Large intestine (tissue), 3 donors: ENCODE measurements at regions not wholly inside any gene's neighbourhood (a gene's known extent, or its start where the extent isn't known, plus 50 kb on each side); places are given as distances from the start of the nearest gene placed in this dataset.
A peak's percentile ranks its signal among the peaks of the same experiment; 100 is the strongest.
"Not testable (repeated sequence)": the region's sequence is repeated elsewhere in the genome, so short reads cannot be mapped to it uniquely, and the experiment has no call there.

Experiments
- DNase-seq, 2 donors: peaks; one replicate each; pipeline versions ENCODE4 v3.0.0 to v3.0.0-alpha.2; 2013
- H3K27ac ChIP-seq: one replicate; pipeline ENCODE4 v1.5.1; 2013; ENCODE audit warnings: low read length
- H3K27me3 ChIP-seq: 2 replicates; pipeline ENCODE4 v1.6.1; 2013; ENCODE audit warnings: low read length; ENCODE audit not compliant: control insufficient read depth, insufficient read depth
- H3K36me3 ChIP-seq: 2 replicates; pipeline ENCODE4 v1.6.1; 2013; ENCODE audit warnings: low read length; ENCODE audit not compliant: control insufficient read depth, insufficient read depth
- H3K4me1 ChIP-seq: one replicate; pipeline ENCODE4 v1.6.1; 2013; ENCODE audit warnings: low read length; ENCODE audit not compliant: control insufficient read depth, insufficient read depth
- H3K4me3 ChIP-seq: one replicate; pipeline ENCODE4 v1.5.1; 2013; ENCODE audit warnings: low read length
- H3K9me3 ChIP-seq: one replicate; pipeline ENCODE4 v1.6.1; 2013; ENCODE audit warnings: mild to moderate bottlenecking, low read depth, low read length, moderate library complexity; ENCODE audit not compliant: control insufficient read depth
- WGBS: methylation state at CpG from one replicate; pipeline ENCODE4 v1.1.5; 2013; ENCODE audit warnings: low lambda C conversion rate; ENCODE audit not compliant: insufficient coverage; 5-methylcytosine and 5-hydroxymethylcytosine counted together

- no peaks in the 10 kb centered on the region for H3K9me3 ChIP-seq
- no peak for DNase-seq
- H3K27me3 ChIP-seq = no peaks in the 10 kb centered on the region
- H3K4me1 ChIP-seq = no peaks in the 10 kb centered on the region
- no peak overlapping the region for H3K4me3 ChIP-seq
- H3K36me3 ChIP-seq = no peaks in the 10 kb centered on the region
- H3K27ac ChIP-seq = no peak overlapping the region
Observed at GRCh38 chr3:89889386-89889785, 782.0 kb downstream of the EPHA3 start.

- no peaks in the 10 kb centered on the region for H3K4me1 ChIP-seq
- no peaks in the 10 kb centered on the region for H3K27me3 ChIP-seq
- H3K9me3 ChIP-seq = peaks cover 5% of the 10 kb centered on the region
- no peak overlapping the region for H3K27ac ChIP-seq
- H3K36me3 ChIP-seq = no peaks in the 10 kb centered on the region
- no peak overlapping the region for H3K4me3 ChIP-seq
- no peak for DNase-seq
Observed at GRCh38 chr3:89908711-89909213, 801.3 kb downstream of the EPHA3 start.

GRCh38 chr3:89912031-89912430, 804.6 kb downstream of the EPHA3 start:
- Histone ChIP-seq H3K9me3 (no peaks in the 10 kb centered on the region), H3K27ac (no peak overlapping the region), H3K4me1 (no peaks in the 10 kb centered on the region), H3K36me3 (no peaks in the 10 kb centered on the region), H3K4me3 (no peak overlapping the region), H3K27me3 (no peaks in the 10 kb centered on the region)
- WGBS = no CpG with 5 or more reads among the region's 6 CpGs
- DNase-seq = no peak

- WGBS = 100% methylated on average over 1 of the region's 2 CpGs
- DNase-seq = no peak
Observed at GRCh38 chr3:89923921-89924610, 816.6 kb downstream of the EPHA3 start.

GRCh38 chr3:89925976-89926375, 818.6 kb downstream of the EPHA3 start:
- peak in 1 of 2 donors; percentile 2 for DNase-seq

More at GRCh38 chr3:89923921-89924610, 816.6 kb downstream of the EPHA3 start:
- Histone ChIP-seq H3K27ac (no peak overlapping the region), H3K4me1 (no peaks in the 10 kb centered on the region), H3K27me3 (no peaks in the 10 kb centered on the region), H3K4me3 (no peak overlapping the region), H3K9me3 (peaks cover 3% of the 10 kb centered on the region), H3K36me3 (no peaks in the 10 kb centered on the region)

GRCh38 chr3:89932882-89933281, 825.5 kb downstream of the EPHA3 start:
- Histone ChIP-seq H3K4me3 (no peak overlapping the region), H3K9me3 (no peaks in the 10 kb centered on the region), H3K4me1 (no peaks in the 10 kb centered on the region), H3K27me3 (no peaks in the 10 kb centered on the region), H3K27ac (no peak overlapping the region), H3K36me3 (no peaks in the 10 kb centered on the region)
- no CpG with 5 or more reads among the region's 5 CpGs for WGBS
- no peak for DNase-seq

More at GRCh38 chr3:89925976-89926375, 818.6 kb downstream of the EPHA3 start:
- 94% methylated on average over 3 of the region's 3 CpGs for WGBS
- Histone ChIP-seq H3K27ac (no peak overlapping the region), H3K9me3 (peaks cover 3% of the 10 kb centered on the region), H3K27me3 (no peaks in the 10 kb centered on the region), H3K4me1 (no peaks in the 10 kb centered on the region), H3K36me3 (no peaks in the 10 kb centered on the region), H3K4me3 (no peak overlapping the region)

- H3K4me3 ChIP-seq, DNase-seq, H3K9me3 ChIP-seq, H3K36me3 ChIP-seq, H3K27ac ChIP-seq, H3K4me1 ChIP-seq, H3K27me3 ChIP-seq: not testable (repeated sequence)
- WGBS = no CpG with 5 or more reads among the region's 14 CpGs
Observed at GRCh38 chr3:89944461-89944860, 837.0 kb downstream of the EPHA3 start.

GRCh38 chr3:89946884-89947283, 839.5 kb downstream of the EPHA3 start:
- Histone ChIP-seq H3K27ac (no peak overlapping the region), H3K36me3 (no peaks in the 10 kb centered on the region), H3K4me3 (no peak overlapping the region), H3K27me3 (no peaks in the 10 kb centered on the region), H3K9me3 (no peaks in the 10 kb centered on the region), H3K4me1 (no peaks in the 10 kb centered on the region)
- no CpG with 5 or more reads among the region's 1 CpG for WGBS
- no peak for DNase-seq

- Histone ChIP-seq H3K4me3 (no peak overlapping the region), H3K27ac (no peak overlapping the region), H3K9me3 (no peaks in the 10 kb centered on the region), H3K4me1 (no peaks in the 10 kb centered on the region), H3K36me3 (no peaks in the 10 kb centered on the region), H3K27me3 (no peaks in the 10 kb centered on the region)
- WGBS = no CpG with 5 or more reads among the region's 5 CpGs
- DNase-seq = no peak
Observed at GRCh38 chr3:89947337-89947954, 840.0 kb downstream of the EPHA3 start.

- Histone ChIP-seq H3K9me3 (no peaks in the 10 kb centered on the region), H3K36me3 (no peaks in the 10 kb centered on the region), H3K27ac (no peak overlapping the region), H3K4me1 (no peaks in the 10 kb centered on the region), H3K27me3 (no peaks in the 10 kb centered on the region), H3K4me3 (no peak overlapping the region)
- no peak for DNase-seq
Observed at GRCh38 chr3:89948008-89948407, 840.6 kb downstream of the EPHA3 start.

GRCh38 chr3:89950772-89951171, 843.4 kb downstream of the EPHA3 start:
- 67% methylated on average over 1 of the region's 1 CpG for WGBS
- H3K4me1 ChIP-seq = no peaks in the 10 kb centered on the region

More at GRCh38 chr3:89950772-89951171, 843.4 kb downstream of the EPHA3 start:
- Histone ChIP-seq H3K4me3 (no peak overlapping the region), H3K27ac (no peak overlapping the region), H3K27me3 (no peaks in the 10 kb centered on the region), H3K36me3 (no peaks in the 10 kb centered on the region), H3K9me3 (no peaks in the 10 kb centered on the region)
- no peak for DNase-seq
